Osteocyte (in vitro differentiated cells): ENCODE measurements at regions not wholly inside any gene's neighbourhood (a gene's known extent, or its start where the extent isn't known, plus 50 kb on each side); places are given as distances from the start of the nearest gene placed in this dataset.

Source experiments
- DNase-seq: peaks from one replicate; pipeline ENCODE4 v3.0.0; 2021; ENCODE audit warnings: mixed read lengths; ENCODE audit not compliant: unreplicated experiment; ENCODE audit errors: extremely low spot score
- H3K27ac Mint-ChIP-seq: one replicate; pipeline ENCODE4 v1.8.0; 2021; ENCODE audit warnings: mild to moderate bottlenecking, mixed read lengths; ENCODE audit not compliant: unreplicated experiment
- H3K27me3 Mint-ChIP-seq: one replicate; pipeline ENCODE4 v1.8.0; 2021; ENCODE audit warnings: mixed read lengths; ENCODE audit not compliant: unreplicated experiment
- H3K36me3 Mint-ChIP-seq: one replicate; pipeline ENCODE4 v1.8.0; 2021; ENCODE audit warnings: mixed read lengths; ENCODE audit not compliant: unreplicated experiment
- H3K4me1 Mint-ChIP-seq: one replicate; pipeline ENCODE4 v1.8.0; 2021; ENCODE audit warnings: mixed read lengths; ENCODE audit not compliant: unreplicated experiment
- H3K4me3 Mint-ChIP-seq: one replicate; pipeline ENCODE4 v1.8.0; 2021; ENCODE audit warnings: mild to moderate bottlenecking, moderate library complexity, mixed read lengths; ENCODE audit not compliant: unreplicated experiment
- H3K9me3 Mint-ChIP-seq: one replicate; pipeline ENCODE4 v1.8.0; 2021; ENCODE audit warnings: mixed read lengths; ENCODE audit not compliant: unreplicated experiment
- TF ChIP-seq, protein P1 (sequence below): fragments of 200-600 bp; sonication (generic); IDR thresholded peaks from 2 replicates; pipeline ENCODE4 v1.5.0; 2021; ENCODE audit warnings: antibody characterized with exemption, mild to moderate bottlenecking, moderate library complexity

GRCh38 chr12:22981711-22982110, 356.7 kb downstream of the ETNK1 start:
- Mint-ChIP-seq H3K4me3 (no peak overlapping the region), H3K4me1 (peaks cover 1% of the 10 kb centered on the region), H3K27me3 (no peaks in the 10 kb centered on the region), H3K9me3 (no peaks in the 10 kb centered on the region), H3K27ac (no peak overlapping the region), H3K36me3 (no peaks in the 10 kb centered on the region)
- no peak for DNase-seq
- TF ChIP-seq, protein P1, sequence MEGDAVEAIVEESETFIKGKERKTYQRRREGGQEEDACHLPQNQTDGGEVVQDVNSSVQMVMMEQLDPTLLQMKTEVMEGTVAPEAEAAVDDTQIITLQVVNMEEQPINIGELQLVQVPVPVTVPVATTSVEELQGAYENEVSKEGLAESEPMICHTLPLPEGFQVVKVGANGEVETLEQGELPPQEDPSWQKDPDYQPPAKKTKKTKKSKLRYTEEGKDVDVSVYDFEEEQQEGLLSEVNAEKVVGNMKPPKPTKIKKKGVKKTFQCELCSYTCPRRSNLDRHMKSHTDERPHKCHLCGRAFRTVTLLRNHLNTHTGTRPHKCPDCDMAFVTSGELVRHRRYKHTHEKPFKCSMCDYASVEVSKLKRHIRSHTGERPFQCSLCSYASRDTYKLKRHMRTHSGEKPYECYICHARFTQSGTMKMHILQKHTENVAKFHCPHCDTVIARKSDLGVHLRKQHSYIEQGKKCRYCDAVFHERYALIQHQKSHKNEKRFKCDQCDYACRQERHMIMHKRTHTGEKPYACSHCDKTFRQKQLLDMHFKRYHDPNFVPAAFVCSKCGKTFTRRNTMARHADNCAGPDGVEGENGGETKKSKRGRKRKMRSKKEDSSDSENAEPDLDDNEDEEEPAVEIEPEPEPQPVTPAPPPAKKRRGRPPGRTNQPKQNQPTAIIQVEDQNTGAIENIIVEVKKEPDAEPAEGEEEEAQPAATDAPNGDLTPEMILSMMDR: peak; percentile 26

- no peak overlapping the region for H3K4me3 Mint-ChIP-seq
- TF ChIP-seq, protein P1: no peak
- H3K4me1 Mint-ChIP-seq: peaks cover 1% of the 10 kb centered on the region
- no peaks in the 10 kb centered on the region for H3K9me3 Mint-ChIP-seq
- H3K27ac Mint-ChIP-seq: no peak overlapping the region
- H3K36me3 Mint-ChIP-seq: no peaks in the 10 kb centered on the region
- DNase-seq: no peak
- H3K27me3 Mint-ChIP-seq: no peaks in the 10 kb centered on the region
Measured at GRCh38 chr12:22982635-22983034, 357.7 kb downstream of the ETNK1 start.

DNA sequence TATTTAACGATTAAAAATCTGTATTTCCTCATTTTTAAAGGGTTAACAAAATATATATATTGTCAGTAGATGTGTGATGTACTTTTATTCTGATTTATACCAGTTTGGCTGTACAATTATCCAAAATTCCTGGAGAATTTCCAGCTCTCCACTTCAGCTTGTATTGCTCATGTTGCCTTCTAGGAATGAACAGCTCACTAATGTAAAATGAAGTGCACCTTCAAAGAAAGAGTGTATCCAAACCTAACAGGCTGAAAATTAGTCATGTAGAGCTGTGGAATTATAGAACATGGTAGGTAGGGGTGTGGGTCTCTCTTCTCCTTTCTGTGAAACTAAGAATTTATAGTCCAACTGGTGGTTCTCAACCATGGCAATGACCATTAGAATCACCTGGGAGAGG, 362.0 kb downstream of the ETNK1 start:
- TF ChIP-seq, protein P1: no peak
- Mint-ChIP-seq H3K36me3 (no peaks in the 10 kb centered on the region), H3K4me3 (no peak overlapping the region), H3K27me3 (peaks cover 6% of the 10 kb centered on the region), H3K9me3 (no peaks in the 10 kb centered on the region), H3K4me1 (no peaks in the 10 kb centered on the region), H3K27ac (no peak overlapping the region)
- no peak for DNase-seq

DNA sequence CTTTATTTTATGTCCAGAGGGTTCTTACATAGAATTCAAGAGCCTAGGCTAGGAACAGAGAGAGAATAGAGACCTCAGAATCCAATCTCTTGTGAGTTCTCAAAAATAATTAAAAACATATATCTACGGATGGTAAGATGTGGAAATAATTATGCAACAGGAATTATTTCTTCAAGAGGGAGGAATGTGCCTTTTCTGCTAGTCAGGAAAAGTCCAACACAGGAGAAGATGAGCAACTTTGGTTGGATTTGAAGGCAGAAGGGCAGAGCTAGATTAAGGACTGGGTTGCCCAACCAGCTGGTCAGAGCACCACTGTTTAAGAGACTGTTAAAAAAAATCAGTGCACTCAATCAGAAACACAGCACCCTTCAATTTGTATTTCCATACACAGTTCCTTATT, 365.5 kb downstream of the ETNK1 start:
- no peak for DNase-seq
- Mint-ChIP-seq H3K4me3 (no peak overlapping the region), H3K27me3 (peaks cover 8% of the 10 kb centered on the region), H3K4me1 (no peaks in the 10 kb centered on the region), H3K27ac (no peak overlapping the region), H3K36me3 (no peaks in the 10 kb centered on the region), H3K9me3 (no peaks in the 10 kb centered on the region)
- TF ChIP-seq, protein P1: no peak

DNA sequence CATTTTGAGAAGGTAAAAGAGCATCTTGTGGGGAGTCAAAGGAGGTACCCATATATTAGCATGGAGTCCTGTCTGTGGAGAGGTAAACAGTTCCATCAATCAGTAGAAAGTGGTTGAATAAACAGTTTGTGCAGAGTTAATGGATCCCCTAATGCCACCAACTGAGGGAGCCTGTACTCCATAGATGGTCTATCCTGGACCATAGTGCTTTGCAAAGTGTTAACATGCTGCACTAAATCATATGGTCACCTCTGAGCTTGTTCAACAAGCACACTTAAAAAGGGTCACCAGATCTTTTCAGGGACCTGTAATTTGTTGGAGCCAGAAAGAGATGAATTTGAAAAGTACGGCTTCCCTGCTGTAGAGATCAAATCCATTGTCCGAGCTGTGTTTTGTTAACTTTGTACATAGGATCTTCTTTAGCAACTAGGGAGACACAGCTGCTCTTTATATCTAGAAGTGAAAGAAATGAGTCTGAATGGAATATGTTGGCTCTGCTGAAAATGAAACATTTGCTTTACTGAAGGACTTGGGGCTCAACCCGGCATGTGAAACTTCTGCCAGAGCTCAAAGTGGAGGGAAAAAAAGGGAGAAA, 366.4 kb downstream of the ETNK1 start:
- Mint-ChIP-seq H3K27me3 (peaks cover 8% of the 10 kb centered on the region), H3K27ac (no peak overlapping the region), H3K4me1 (no peaks in the 10 kb centered on the region), H3K9me3 (no peaks in the 10 kb centered on the region), H3K4me3 (no peak overlapping the region), H3K36me3 (no peaks in the 10 kb centered on the region)
- no peak for DNase-seq
- TF ChIP-seq, protein P1: no peak
